PC-3 (cell line): ENCODE measurements at regions not wholly inside any gene's neighbourhood (a gene's known extent, or its start where the extent isn't known, plus 50 kb on each side); places are given as distances from the start of the nearest gene placed in this dataset.

ENCODE experiments used
- ATAC-seq: fragments of 200-7000 bp; cut with Tn5 transposase; 2 replicates; pipeline ENCODE4 v1.9.1; 2020; ENCODE audit warnings: mild to moderate bottlenecking, moderate library complexity
- BruUV-seq: library from RNA; stranded (reverse); fragments of 400-500 nt; replicated peaks from 2 replicates; lab custom pipeline; 2021; lab: Mats Ljungman, UMichigan
- CTCF ChIA-PET: fragments of 300-600 bp; sonication (Branson Sonifier 250); formaldehyde crosslinking; loops from one replicate; lab custom pipeline; 2022; ENCODE audit warnings: antibody characterized with exemption; lab: Charles Lee
- POLR2A ChIA-PET: fragments of 300-600 bp; sonication (Branson Sonifier 250); formaldehyde crosslinking; loops from one replicate; lab custom pipeline; 2022; ENCODE audit warnings: antibody characterized with exemption; ENCODE audit not compliant: unreplicated experiment; lab: Charles Lee
- DNase-seq: peaks from one replicate; pipeline ENCODE4 v3.0.0-alpha.2; 2015
- H2AFZ ChIP-seq: fragments of 300-600 bp; sonication (generic); 2 replicates; pipeline ENCODE4 v1.6.0; 2016; ENCODE audit warnings: antibody characterized with exemption, low read length
- H3F3A ChIP-seq: fragments of 300-600 bp; sonication (generic); one replicate; pipeline ENCODE4 v1.6.0; 2017; ENCODE audit warnings: antibody characterized with exemption, low read length, control low read depth, mild to moderate bottlenecking; ENCODE audit not compliant: unreplicated experiment
- H3K27ac ChIP-seq: fragments of 300-600 bp; sonication (generic); 2 replicates; pipeline ENCODE4 v1.5.1; 2016; ENCODE audit warnings: mild to moderate bottlenecking, low read length
- H3K27me3 ChIP-seq: fragments of 300-600 bp; sonication (generic); 2 replicates; pipeline ENCODE4 v1.6.1; 2016; ENCODE audit warnings: low read length, mixed read lengths
- H3K36me3 ChIP-seq: fragments of 300-600 bp; sonication (generic); 2 replicates; pipeline ENCODE4 v1.6.1; 2016; ENCODE audit warnings: low read depth, mixed run types, low read length, mixed read lengths
- H3K4me1 ChIP-seq: fragments of 300-600 bp; sonication (generic); 2 replicates; pipeline ENCODE4 v1.5.1; 2016; ENCODE audit warnings: low read length; ENCODE audit not compliant: insufficient read depth
- H3K4me2 ChIP-seq: fragments of 300-600 bp; sonication (generic); 2 replicates; pipeline ENCODE4 v1.6.0; 2016; ENCODE audit warnings: low read length
- H3K4me3 ChIP-seq: fragments of 300-600 bp; sonication (generic); 2 replicates; pipeline ENCODE4 v1.5.1; 2016; ENCODE audit warnings: mild to moderate bottlenecking, low read length, mixed read lengths
- H3K79me2 ChIP-seq: fragments of 300-600 bp; sonication (generic); 2 replicates; pipeline ENCODE4 v1.6.1; 2017; ENCODE audit warnings: low read length, mixed read lengths
- H3K9ac ChIP-seq: fragments of 300-600 bp; sonication (generic); 2 replicates; pipeline ENCODE4 v1.6.0; 2016; ENCODE audit warnings: mild to moderate bottlenecking, low read length
- H3K9me2 ChIP-seq: fragments of 300-600 bp; sonication (generic); replicated peaks from 2 replicates; pipeline ENCODE4 v1.6.1; 2016; ENCODE audit warnings: mixed run types, low read length, mixed read lengths
- H3K9me3 ChIP-seq: fragments of 300-600 bp; sonication (generic); 2 replicates; pipeline ENCODE4 v1.6.1; 2016; ENCODE audit warnings: low read length, mixed read lengths
- H4K20me1 ChIP-seq: fragments of 300-600 bp; sonication (generic); 2 replicates; pipeline ENCODE4 v1.6.1; 2016; ENCODE audit warnings: low read length, mixed read lengths
- CTCF ChIP-seq: fragments of 300-600 bp; sonication (generic); conservative IDR thresholded peaks from 2 replicates; pipeline ENCODE4 v1.5.1; 2017; ENCODE audit warnings: antibody characterized with exemption, low read depth, mild to moderate bottlenecking, low read length
- EZH2 ChIP-seq: fragments of 300-600 bp; sonication (generic); IDR thresholded peaks from one replicate; pipeline ENCODE4 v1.6.1; 2017; ENCODE audit warnings: antibody characterized with exemption, mild to moderate bottlenecking, low read length; ENCODE audit not compliant: unreplicated experiment
- EZH2phosphoT487 ChIP-seq: fragments of 300-600 bp; sonication (generic); IDR thresholded peaks from 2 replicates; pipeline ENCODE4 v1.6.1; 2018; ENCODE audit warnings: mild to moderate bottlenecking, antibody characterized with exemption, low read length, borderline replicate concordance
- intact Hi-C: fragments of 100-400 bp; cut with micrococcal nuclease; formaldehyde crosslinking; loops from 2 replicates; pipeline ENCODE4 v1.9.0; 2023

GRCh38 chr16:17638134-17638533 lies 167.4 kb upstream of the XYLT1 start:
- no peaks in the 10 kb centered on the region for H3K36me3 ChIP-seq
- H3K9me2 ChIP-seq: no peaks in the 10 kb centered on the region
- TF ChIP-seq CTCF (no peak), EZH2phosphoT487 (no peak), EZH2 (no peak)
- H3K9me3 ChIP-seq: no peaks in the 10 kb centered on the region
- H2AFZ ChIP-seq: no peak overlapping the region
- intact Hi-C loops: no loop called here
- no peaks in the 10 kb centered on the region for H3K4me1 ChIP-seq
- H3K4me2 ChIP-seq: no peak overlapping the region
- ATAC-seq: no peak
- POLR2A ChIA-PET: no interaction called here
- no peak overlapping the region for H3K4me3 ChIP-seq
- no peaks in the 10 kb centered on the region for H4K20me1 ChIP-seq
- no peak overlapping the region for H3K9ac ChIP-seq
- no peaks in the 10 kb centered on the region for H3K27me3 ChIP-seq
- H3K27ac ChIP-seq: no peak overlapping the region
- no TSS peak for BruUV-seq
- no peaks in the 10 kb centered on the region for H3F3A ChIP-seq
- no peaks in the 10 kb centered on the region for H3K79me2 ChIP-seq
- CTCF ChIA-PET: no interaction called here
- DNase-seq: no peak

DNA sequence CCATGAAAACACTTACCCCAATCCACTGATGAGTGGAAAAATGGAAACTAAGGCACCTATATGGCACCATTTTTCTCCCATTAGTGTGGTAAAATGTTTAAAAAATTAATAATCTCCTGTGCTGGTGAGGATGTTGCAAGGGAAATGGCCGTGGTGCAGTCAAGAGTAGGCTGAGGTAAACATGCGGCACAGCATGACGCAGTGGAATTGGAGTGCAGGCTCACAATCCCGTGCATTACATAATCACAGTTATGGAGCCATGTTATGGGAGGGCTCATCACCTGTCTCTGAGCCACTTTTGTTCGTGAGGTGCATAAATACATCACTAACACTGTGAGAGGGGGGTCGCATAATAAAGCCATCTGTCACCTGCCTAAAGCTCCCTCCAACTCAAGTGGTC lies 164.4 kb upstream of the XYLT1 start:
- Histone ChIP-seq H3K79me2 (no peaks in the 10 kb centered on the region), H3K9me3 (no peaks in the 10 kb centered on the region), H3K9ac (no peak overlapping the region), H3K4me2 (no peak overlapping the region), H3K9me2 (no peaks in the 10 kb centered on the region), H3K36me3 (no peaks in the 10 kb centered on the region), H2AFZ (no peak overlapping the region), H3K27ac (no peak overlapping the region), H4K20me1 (no peaks in the 10 kb centered on the region), H3K4me3 (no peak overlapping the region), H3F3A (no peaks in the 10 kb centered on the region), H3K4me1 (no peaks in the 10 kb centered on the region), H3K27me3 (no peaks in the 10 kb centered on the region)
- TF ChIP-seq EZH2phosphoT487: no peak
- TF ChIP-seq EZH2: no peak
- no peak for TF ChIP-seq CTCF
- ATAC-seq (no peak), DNase-seq (no peak)
- ChIA-PET POLR2A (no interaction called here), CTCF (no interaction called here)
- intact Hi-C loops: no loop called here
- BruUV-seq: no TSS peak

DNA sequence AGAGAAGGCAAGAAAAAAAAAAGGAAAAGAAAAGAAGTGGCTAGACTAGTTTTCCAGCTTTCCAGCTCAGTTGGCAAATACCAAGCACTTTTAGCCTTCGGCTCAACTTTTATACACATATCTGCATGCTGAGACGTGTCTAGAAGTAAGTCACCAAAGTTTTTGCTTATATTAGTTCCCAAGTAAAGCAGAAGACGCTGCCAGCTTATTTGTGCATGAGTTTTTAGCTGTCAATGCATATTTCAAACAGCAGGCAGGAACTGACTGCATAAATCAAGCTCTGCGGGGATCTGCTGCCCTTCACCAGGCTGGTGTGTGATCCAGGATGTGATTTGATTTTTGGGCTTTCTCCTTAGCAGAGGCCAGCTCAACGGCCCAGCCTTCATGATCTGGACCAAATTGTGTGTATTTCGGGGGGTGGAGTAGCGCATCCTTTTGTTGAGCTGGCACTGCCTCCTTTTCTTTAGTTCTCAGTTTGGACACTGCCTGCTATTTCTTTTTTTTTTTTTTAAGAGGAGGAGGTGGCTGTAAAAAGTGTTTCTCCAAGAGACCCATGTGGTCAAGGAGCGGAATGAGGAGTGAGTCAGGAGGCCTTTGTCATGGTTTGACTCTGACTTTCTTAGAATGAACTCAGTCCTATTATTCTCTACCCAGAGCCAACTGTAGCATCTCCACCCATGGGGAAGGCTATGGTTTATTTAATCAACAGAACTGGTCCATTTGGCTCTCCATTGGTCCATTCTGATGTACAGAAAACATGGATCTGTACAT lies 162.6 kb upstream of the XYLT1 start:
- no peak for TF ChIP-seq CTCF
- TF ChIP-seq EZH2phosphoT487: no peak
- no peak for TF ChIP-seq EZH2
- ATAC-seq (no peak), DNase-seq (no peak)
- Histone ChIP-seq H3K9ac (no peak overlapping the region), H3F3A (no peaks in the 10 kb centered on the region), H3K4me2 (no peak overlapping the region), H3K9me3 (no peaks in the 10 kb centered on the region), H3K27ac (no peak overlapping the region), H2AFZ (no peak overlapping the region), H3K27me3 (no peaks in the 10 kb centered on the region), H3K36me3 (no peaks in the 10 kb centered on the region), H3K79me2 (no peaks in the 10 kb centered on the region), H3K4me3 (no peak overlapping the region), H4K20me1 (no peaks in the 10 kb centered on the region), H3K4me1 (no peaks in the 10 kb centered on the region), H3K9me2 (no peaks in the 10 kb centered on the region)
- BruUV-seq: no TSS peak
- POLR2A ChIA-PET: no interaction called here
- CTCF ChIA-PET: no interaction called here
- intact Hi-C loops: no loop called here
